Ectodermal cell (in vitro differentiated cells): ENCODE measurements at regions not wholly inside any gene's neighbourhood (a gene's known extent, or its start where the extent isn't known, plus 50 kb on each side); places are given as distances from the start of the nearest gene placed in this dataset.

Experiments
- H3K27ac ChIP-seq: 2 replicates; pipeline ENCODE4 v1.7.0; 2013; ENCODE audit warnings: mild to moderate bottlenecking, low read depth, low read length; ENCODE audit not compliant: insufficient read depth, poor library complexity, severe bottlenecking
- H3K27me3 ChIP-seq: 2 replicates; pipeline ENCODE4 v1.7.0; 2013; ENCODE audit warnings: mild to moderate bottlenecking, low read length; ENCODE audit not compliant: insufficient read depth, control insufficient read depth, poor library complexity, severe bottlenecking
- H3K36me3 ChIP-seq: one replicate; pipeline ENCODE4 v1.7.0; 2013; ENCODE audit warnings: low read length; ENCODE audit not compliant: control insufficient read depth, insufficient read depth
- H3K4me1 ChIP-seq: one replicate; pipeline ENCODE4 v1.7.0; 2013; ENCODE audit warnings: low read length; ENCODE audit not compliant: control insufficient read depth, insufficient read depth
- H3K4me3 ChIP-seq: 2 replicates; pipeline ENCODE4 v1.7.0; 2013; ENCODE audit warnings: low read depth, low read length, control low read depth; ENCODE audit not compliant: insufficient read depth
- H3K9me3 ChIP-seq: 2 replicates; pipeline ENCODE4 v1.7.0; 2013; ENCODE audit warnings: mild to moderate bottlenecking, low read length, moderate library complexity; ENCODE audit not compliant: control insufficient read depth
- WGBS, 2 experiments: methylation state at CpG; one replicate each; pipeline ENCODE4 v1.1.7; 2013; ENCODE audit warnings: missing lambda C conversion rate in 2 of 2; 5-methylcytosine and 5-hydroxymethylcytosine counted together

GRCh38 chr1:104768466-104768865 is 1018.8 kb downstream of the AMY1C start:
- Histone ChIP-seq H3K27ac (no peak overlapping the region), H3K27me3 (no peaks in the 10 kb centered on the region), H3K4me1 (no peaks in the 10 kb centered on the region), H3K36me3 (no peaks in the 10 kb centered on the region), H3K4me3 (no peak overlapping the region), H3K9me3 (no peaks in the 10 kb centered on the region)
- WGBS, 2 experiments: 95 to 98% methylated on average over 2 to 3 of the region's 3 CpGs

GRCh38 chr1:104780470-104781078 is 1030.9 kb downstream of the AMY1C start:
- 19 to 22% methylated on average over 6 of the region's 6 CpGs for WGBS, 2 experiments

GRCh38 chr1:104785575-104786187 is 1036.0 kb downstream of the AMY1C start:
- no peaks in the 10 kb centered on the region for H3K27me3 ChIP-seq
- H3K36me3 ChIP-seq: no peaks in the 10 kb centered on the region
- no peaks in the 10 kb centered on the region for H3K4me1 ChIP-seq
- no peaks in the 10 kb centered on the region for H3K9me3 ChIP-seq
- 92% methylated on average over 1 to 2 of the region's 2 CpGs for WGBS, 2 experiments
- H3K27ac ChIP-seq: no peak overlapping the region
- no peak overlapping the region for H3K4me3 ChIP-seq

More at GRCh38 chr1:104780470-104781078, 1030.9 kb downstream of the AMY1C start:
- no peaks in the 10 kb centered on the region for H3K27me3 ChIP-seq
- H3K4me3 ChIP-seq: no peak overlapping the region
- H3K27ac ChIP-seq: no peak overlapping the region
- H3K36me3 ChIP-seq: no peaks in the 10 kb centered on the region
- H3K9me3 ChIP-seq: no peaks in the 10 kb centered on the region
- H3K4me1 ChIP-seq: no peaks in the 10 kb centered on the region

GRCh38 chr1:104787866-104788510 is 1038.3 kb downstream of the AMY1C start:
- H3K4me1 ChIP-seq: no peaks in the 10 kb centered on the region
- no peak overlapping the region for H3K27ac ChIP-seq
- no peaks in the 10 kb centered on the region for H3K9me3 ChIP-seq
- no peaks in the 10 kb centered on the region for H3K36me3 ChIP-seq
- H3K27me3 ChIP-seq: no peaks in the 10 kb centered on the region
- H3K4me3 ChIP-seq: no peak overlapping the region
- 94% methylated on average over 14 of the region's 14 CpGs for WGBS, 2 experiments

- no peaks in the 10 kb centered on the region for H3K36me3 ChIP-seq
- 95 to 98% methylated on average over 2 to 4 of the region's 4 CpGs for WGBS, 2 experiments
- no peaks in the 10 kb centered on the region for H3K27me3 ChIP-seq
- no peak overlapping the region for H3K27ac ChIP-seq
- H3K4me3 ChIP-seq: no peak overlapping the region
- no peaks in the 10 kb centered on the region for H3K4me1 ChIP-seq
- no peaks in the 10 kb centered on the region for H3K9me3 ChIP-seq
These were observed 1041.3 kb downstream of the AMY1C start for GRCh38 chr1:104791030-104791429.

- no peaks in the 10 kb centered on the region for H3K4me1 ChIP-seq
- H3K36me3 ChIP-seq: no peaks in the 10 kb centered on the region
- no peaks in the 10 kb centered on the region for H3K9me3 ChIP-seq
- no peaks in the 10 kb centered on the region for H3K27me3 ChIP-seq
- no peak overlapping the region for H3K27ac ChIP-seq
- no peak overlapping the region for H3K4me3 ChIP-seq
These were observed 1044.3 kb downstream of the AMY1C start for GRCh38 chr1:104794035-104794434.

GRCh38 chr1:104795931-104796330 is 1046.2 kb downstream of the AMY1C start:
- H3K4me1 ChIP-seq: no peaks in the 10 kb centered on the region
- 93 to 98% methylated on average over 4 to 6 of the region's 6 CpGs for WGBS, 2 experiments
- H3K4me3 ChIP-seq: no peak overlapping the region
- no peaks in the 10 kb centered on the region for H3K27me3 ChIP-seq
- no peaks in the 10 kb centered on the region for H3K36me3 ChIP-seq
- H3K9me3 ChIP-seq: no peaks in the 10 kb centered on the region
- H3K27ac ChIP-seq: no peak overlapping the region

- Histone ChIP-seq H3K4me3 (no peak overlapping the region), H3K27ac (no peak overlapping the region), H3K27me3 (no peaks in the 10 kb centered on the region), H3K36me3 (no peaks in the 10 kb centered on the region), H3K4me1 (no peaks in the 10 kb centered on the region), H3K9me3 (no peaks in the 10 kb centered on the region)
- 87 to 97% methylated on average over 2 of the region's 2 CpGs for WGBS, 2 experiments
These were observed 1048.3 kb downstream of the AMY1C start for GRCh38 chr1:104797982-104798381.

- Histone ChIP-seq H3K9me3 (no peaks in the 10 kb centered on the region), H3K4me3 (no peak overlapping the region), H3K4me1 (no peaks in the 10 kb centered on the region), H3K36me3 (no peaks in the 10 kb centered on the region), H3K27me3 (no peaks in the 10 kb centered on the region), H3K27ac (no peak overlapping the region)
- 86 to 97% methylated on average over 3 of the region's 3 CpGs for WGBS, 2 experiments
These were observed 1051.6 kb downstream of the AMY1C start for GRCh38 chr1:104801344-104801743.

GRCh38 chr1:104804147-104804546 is 1054.4 kb downstream of the AMY1C start:
- 92% methylated on average over 2 of the region's 2 CpGs for WGBS, 2 experiments
- Histone ChIP-seq H3K36me3 (no peaks in the 10 kb centered on the region), H3K9me3 (no peaks in the 10 kb centered on the region), H3K4me1 (no peaks in the 10 kb centered on the region), H3K4me3 (no peak overlapping the region), H3K27me3 (no peaks in the 10 kb centered on the region), H3K27ac (no peak overlapping the region)
